Endothelial cell of umbilical vein (primary cell): ENCODE measurements at regions not wholly inside any gene's neighbourhood (a gene's known extent, or its start where the extent isn't known, plus 50 kb on each side); places are given as distances from the start of the nearest gene placed in this dataset.

Source experiments
- BruUV-seq: library from RNA; stranded (reverse); fragments of 400-500 nt; replicated peaks from 2 replicates; lab custom pipeline; 2021; lab: Mats Ljungman, UMichigan
- CTCF ChIA-PET: fragments of 300-600, 350-600 bp; sonication (Branson Sonifier 250); formaldehyde crosslinking; loops from one replicate; lab custom pipeline; 2021; ENCODE audit warnings: antibody characterized with exemption, inconsistent platforms; lab: Charles Lee
- POLR2A ChIA-PET: fragments of 300-600, 350-600 bp; sonication (Branson Sonifier 250); formaldehyde crosslinking; loops from one replicate; lab custom pipeline; 2021; ENCODE audit warnings: antibody characterized with exemption, inconsistent platforms; lab: Charles Lee
- DNase-seq: peaks from one replicate; pipeline ENCODE4 v3.0.0-alpha.2; 2011; ENCODE audit warnings: low read depth, low spot score
- FAIRE-seq: peaks from 2 replicates; lab custom pipeline; 2011; peaks lifted over from hg19 to GRCh38; lab: Jason Lieb, UNC
- H2AFZ ChIP-seq: 2 replicates; pipeline ENCODE4 v1.6.0; 2012; ENCODE audit warnings: low read depth, low read length, control low read depth, inconsistent platforms
- H3K27ac ChIP-seq: 2 replicates; pipeline ENCODE4 v1.5.1; 2011; ENCODE audit warnings: low read depth, mild to moderate bottlenecking, control low read depth, low read length, moderate library complexity; ENCODE audit not compliant: insufficient read depth
- H3K27me3 ChIP-seq, 2 experiments: 2 replicates each; pipeline versions ENCODE4 v1.6.0 to v1.6.1; 2011; ENCODE audit warnings: low read length in 2 of 2, mixed read lengths in 1 of 2; ENCODE audit not compliant: control insufficient read depth in 2 of 2, insufficient read depth in 2 of 2
- H3K36me3 ChIP-seq, 2 experiments: 2 replicates in 1 of 2; 3 replicates in 1 of 2; pipeline ENCODE4 v1.5.1; 2011; ENCODE audit warnings: low read length in 2 of 2, mild to moderate bottlenecking in 1 of 2, moderate library complexity in 1 of 2; ENCODE audit not compliant: control insufficient read depth in 2 of 2, insufficient read depth in 2 of 2; ENCODE audit errors: extremely low read depth in 1 of 2
- H3K4me1 ChIP-seq: 3 replicates; pipeline ENCODE4 v1.5.1; 2011; ENCODE audit warnings: mild to moderate bottlenecking, low read length; ENCODE audit not compliant: control insufficient read depth, insufficient read depth; ENCODE audit errors: extremely low read depth
- H3K4me2 ChIP-seq: 2 replicates; pipeline ENCODE4 v1.6.1; 2011; ENCODE audit warnings: low read length, control low read depth, mixed read lengths; ENCODE audit not compliant: insufficient read depth
- H3K4me3 ChIP-seq, 3 experiments: fragments of 200-600 bp in 1 of 3; sonication (generic), shearing (Covaris generic) in 1 of 3; replicated peaks in 1 of 3; 2 replicates each; pipeline ENCODE4 v1.5.1; 2011 to 2016; ENCODE audit warnings: control low read depth in 3 of 3, low read length in 3 of 3, mild to moderate bottlenecking in 2 of 3, inconsistent platforms in 1 of 3, low read depth in 1 of 3, moderate library complexity in 1 of 3; ENCODE audit not compliant: insufficient read depth in 1 of 3
- H3K79me2 ChIP-seq: 2 replicates; pipeline ENCODE4 v1.6.0; 2012; ENCODE audit warnings: low read length, inconsistent platforms; ENCODE audit not compliant: control insufficient read depth, insufficient read depth
- H3K9ac ChIP-seq: replicated peaks from 2 replicates; pipeline ENCODE3; 2011; ENCODE audit warnings: low read length, control low read depth; ENCODE audit not compliant: insufficient read depth; ENCODE audit errors: extremely low read depth
- H3K9me1 ChIP-seq: replicated peaks from 3 replicates; pipeline ENCODE4 v1.6.0; 2011; ENCODE audit warnings: mild to moderate bottlenecking, low read length; ENCODE audit not compliant: control insufficient read depth, insufficient read depth; ENCODE audit errors: extremely low read depth
- H3K9me3 ChIP-seq: replicated peaks from 2 replicates; pipeline ENCODE4 v1.5.1; 2012; ENCODE audit warnings: low read length, inconsistent platforms; ENCODE audit not compliant: control insufficient read depth, insufficient read depth
- H4K20me1 ChIP-seq: replicated peaks from 2 replicates; pipeline ENCODE3; 2011; ENCODE audit warnings: mild to moderate bottlenecking, low read length; ENCODE audit not compliant: control insufficient read depth, insufficient read depth; ENCODE audit errors: extremely low read depth
- EZH2 ChIP-seq: IDR thresholded peaks from 2 replicates; pipeline ENCODE4 v1.6.1; 2012; ENCODE audit warnings: borderline replicate concordance, low read depth, mild to moderate bottlenecking, moderate library complexity, low read length, inconsistent platforms; ENCODE audit not compliant: severe bottlenecking
- FOS ChIP-seq: IDR thresholded peaks from 2 replicates; pipeline ENCODE4 v1.6.1; 2011; ENCODE audit warnings: mild to moderate bottlenecking, low read length, moderate library complexity, borderline replicate concordance; ENCODE audit not compliant: insufficient read depth
- GATA2 ChIP-seq: IDR thresholded peaks from 2 replicates; pipeline ENCODE4 v1.7.0; 2011; ENCODE audit warnings: low read depth, mild to moderate bottlenecking, moderate library complexity, mixed read lengths, low read length; ENCODE audit not compliant: insufficient read length, insufficient read depth
- JUN ChIP-seq: IDR thresholded peaks from 2 replicates; pipeline ENCODE4 v1.6.1; 2011; ENCODE audit warnings: borderline replicate concordance, low read depth; ENCODE audit not compliant: insufficient read length, insufficient read depth
- MYC ChIP-seq: IDR thresholded peaks from one replicate; pipeline ENCODE4 v1.6.1; 2011; ENCODE audit warnings: mild to moderate bottlenecking, low read depth, low read length
- POLR2A ChIP-seq: IDR thresholded peaks from 2 replicates; pipeline ENCODE4 v1.6.1; 2012; ENCODE audit warnings: low read depth, mild to moderate bottlenecking, control low read depth, low read length
- POLR2AphosphoS5 ChIP-seq: IDR thresholded peaks from 2 replicates; pipeline ENCODE4 v1.6.1; 2012; ENCODE audit warnings: low read depth, mild to moderate bottlenecking, control low read depth, low read length, moderate library complexity; ENCODE audit not compliant: insufficient read depth
- dilution Hi-C: fragments of 300-500 bp; cut with MboI; formaldehyde crosslinking; loops from one replicate; pipeline ENCODE4 v1.15.0; 2019; ENCODE audit warnings: low sequenced_read_pairs; ENCODE audit not compliant: extremely low pct_ligation_motif_present
- intact Hi-C: fragments of 100-400 bp; cut with micrococcal nuclease; formaldehyde crosslinking; loops from one replicate; pipeline ENCODE4 v1.10.0; 2022
- TF ChIP-seq, protein P1 (sequence below), 2 donors: IDR thresholded peaks; 1 replicate in 1 of 2; 2 replicates in 1 of 2; pipeline ENCODE4 v1.5.1; 2011; ENCODE audit warnings: low read length in 2 of 2, mild to moderate bottlenecking in 2 of 2, moderate library complexity in 2 of 2, control low read depth in 1 of 2, inconsistent platforms in 1 of 2, low read depth in 1 of 2; ENCODE audit not compliant: insufficient read depth in 1 of 2; ENCODE audit errors: extremely low read depth in 1 of 2
- TF ChIP-seq, protein P2 (sequence below): IDR thresholded peaks from 2 replicates; pipeline ENCODE4 v1.6.1; 2011; ENCODE audit not compliant: insufficient read depth, insufficient read length

DNA sequence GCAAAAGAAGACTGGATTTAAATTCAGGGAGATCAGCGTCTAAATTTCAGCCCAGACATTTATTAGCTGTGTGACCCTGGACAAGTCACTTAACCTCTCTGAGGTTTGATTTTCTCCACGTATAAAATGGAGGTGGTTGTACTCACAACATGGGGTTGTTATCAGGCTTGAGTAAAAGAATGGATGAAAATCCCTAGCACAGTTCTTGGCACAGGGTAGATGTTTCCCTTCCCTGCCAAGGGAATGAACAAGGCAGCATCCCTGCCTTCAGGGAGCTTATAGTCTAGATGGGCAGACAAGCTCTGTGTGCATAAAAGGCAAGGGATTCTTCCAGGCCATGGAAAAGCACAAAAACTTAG is 50.2 kb upstream of the MRPS22 start:
- Histone ChIP-seq H2AFZ (no peak overlapping the region), H3K9ac (no peak overlapping the region), H3K27me3 (no peaks in the 10 kb centered on the region), H3K9me3 (no peaks in the 10 kb centered on the region), H3K9me1 (no peaks in the 10 kb centered on the region), H3K27ac (no peak overlapping the region), H3K36me3 (no peaks in the 10 kb centered on the region), H4K20me1 (no peaks in the 10 kb centered on the region), H3K79me2 (no peaks in the 10 kb centered on the region), H3K4me1 (no peaks in the 10 kb centered on the region), H3K4me3 (no peak overlapping the region), H3K4me2 (no peak overlapping the region)
- no peak for TF ChIP-seq MYC
- TF ChIP-seq FOS = no peak
- TF ChIP-seq, protein P1, sequence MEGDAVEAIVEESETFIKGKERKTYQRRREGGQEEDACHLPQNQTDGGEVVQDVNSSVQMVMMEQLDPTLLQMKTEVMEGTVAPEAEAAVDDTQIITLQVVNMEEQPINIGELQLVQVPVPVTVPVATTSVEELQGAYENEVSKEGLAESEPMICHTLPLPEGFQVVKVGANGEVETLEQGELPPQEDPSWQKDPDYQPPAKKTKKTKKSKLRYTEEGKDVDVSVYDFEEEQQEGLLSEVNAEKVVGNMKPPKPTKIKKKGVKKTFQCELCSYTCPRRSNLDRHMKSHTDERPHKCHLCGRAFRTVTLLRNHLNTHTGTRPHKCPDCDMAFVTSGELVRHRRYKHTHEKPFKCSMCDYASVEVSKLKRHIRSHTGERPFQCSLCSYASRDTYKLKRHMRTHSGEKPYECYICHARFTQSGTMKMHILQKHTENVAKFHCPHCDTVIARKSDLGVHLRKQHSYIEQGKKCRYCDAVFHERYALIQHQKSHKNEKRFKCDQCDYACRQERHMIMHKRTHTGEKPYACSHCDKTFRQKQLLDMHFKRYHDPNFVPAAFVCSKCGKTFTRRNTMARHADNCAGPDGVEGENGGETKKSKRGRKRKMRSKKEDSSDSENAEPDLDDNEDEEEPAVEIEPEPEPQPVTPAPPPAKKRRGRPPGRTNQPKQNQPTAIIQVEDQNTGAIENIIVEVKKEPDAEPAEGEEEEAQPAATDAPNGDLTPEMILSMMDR (IDR thresholded peaks at IDR 0.05; ENCODE audit: extremely low read depth in 1 of 2, insufficient read depth in 1 of 2, low read depth in 1 of 2, low read length in 2 of 2) = no peak
- no peak for TF ChIP-seq JUN
- TF ChIP-seq EZH2 = no peak
- no peak for TF ChIP-seq POLR2AphosphoS5
- no peak for TF ChIP-seq GATA2
- TF ChIP-seq, protein P2, sequence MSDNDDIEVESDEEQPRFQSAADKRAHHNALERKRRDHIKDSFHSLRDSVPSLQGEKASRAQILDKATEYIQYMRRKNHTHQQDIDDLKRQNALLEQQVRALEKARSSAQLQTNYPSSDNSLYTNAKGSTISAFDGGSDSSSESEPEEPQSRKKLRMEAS = no peak
- TF ChIP-seq POLR2A = no peak
- FAIRE-seq (no peak), DNase-seq (no peak)
- no TSS peak for BruUV-seq
- dilution Hi-C loops = no loop called here
- intact Hi-C loops = no loop called here
- CTCF ChIA-PET = no interaction called here
- POLR2A ChIA-PET = no interaction called here
